Neural crest cell (in vitro differentiated cells): ENCODE measurements at regions not wholly inside any gene's neighbourhood (a gene's known extent, or its start where the extent isn't known, plus 50 kb on each side); places are given as distances from the start of the nearest gene placed in this dataset.

Experiments used
- DNase-seq: peaks from one replicate; pipeline ENCODE4 v3.0.0; 2021; ENCODE audit warnings: low read depth, mixed read lengths, low spot score
- H3K27ac Mint-ChIP-seq: one replicate; pipeline ENCODE4 v1.8.0; 2021; ENCODE audit warnings: mild to moderate bottlenecking, mixed read lengths; ENCODE audit not compliant: unreplicated experiment
- H3K27me3 Mint-ChIP-seq: 2 replicates; pipeline ENCODE4 v1.8.0; 2021; ENCODE audit warnings: low read depth, mild to moderate bottlenecking, mixed read lengths
- H3K36me3 Mint-ChIP-seq: 2 replicates; pipeline ENCODE4 v1.8.0; 2021; ENCODE audit warnings: low read depth, mild to moderate bottlenecking, mixed read lengths
- H3K4me1 Mint-ChIP-seq: 2 replicates; pipeline ENCODE4 v1.8.0; 2021; ENCODE audit warnings: mixed read lengths
- H3K4me3 Mint-ChIP-seq: one replicate; pipeline ENCODE4 v1.8.0; 2021; ENCODE audit warnings: mild to moderate bottlenecking, mixed read lengths
- H3K9me3 Mint-ChIP-seq: 2 replicates; pipeline ENCODE4 v1.8.0; 2021; ENCODE audit warnings: mixed read lengths
- CTCF ChIP-seq: fragments of 200-600 bp; sonication (generic); conservative IDR thresholded peaks from 2 replicates; pipeline ENCODE4 v1.5.0; 2021; ENCODE audit warnings: antibody characterized with exemption, mild to moderate bottlenecking

- H3K4me1 Mint-ChIP-seq = no peaks in the 10 kb centered on the region
- no peaks in the 10 kb centered on the region for H3K9me3 Mint-ChIP-seq
- no peaks in the 10 kb centered on the region for H3K27me3 Mint-ChIP-seq
- no peak overlapping the region for H3K27ac Mint-ChIP-seq
- H3K36me3 Mint-ChIP-seq = no peaks in the 10 kb centered on the region
- TF ChIP-seq CTCF = no peak
- no peak overlapping the region for H3K4me3 Mint-ChIP-seq
- DNase-seq = no peak
These were observed 480.2 kb downstream of the DTHD1 start for GRCh38 chr4:36761607-36762006.

- no peaks in the 10 kb centered on the region for H3K36me3 Mint-ChIP-seq
- no peak overlapping the region for H3K27ac Mint-ChIP-seq
- no peaks in the 10 kb centered on the region for H3K27me3 Mint-ChIP-seq
- no peak overlapping the region for H3K4me3 Mint-ChIP-seq
- no peaks in the 10 kb centered on the region for H3K9me3 Mint-ChIP-seq
- no peak for DNase-seq
- no peaks in the 10 kb centered on the region for H3K4me1 Mint-ChIP-seq
- no peak for TF ChIP-seq CTCF
These were observed 480.7 kb upstream of the NWD2 start for GRCh38 chr4:36763814-36764213.

- H3K9me3 Mint-ChIP-seq = no peaks in the 10 kb centered on the region
- H3K27ac Mint-ChIP-seq = no peak overlapping the region
- DNase-seq = no peak
- H3K4me1 Mint-ChIP-seq = no peaks in the 10 kb centered on the region
- no peaks in the 10 kb centered on the region for H3K27me3 Mint-ChIP-seq
- no peaks in the 10 kb centered on the region for H3K36me3 Mint-ChIP-seq
- H3K4me3 Mint-ChIP-seq = no peak overlapping the region
- TF ChIP-seq CTCF = no peak
These were observed 476.9 kb upstream of the NWD2 start for GRCh38 chr4:36767596-36767995.

- Mint-ChIP-seq H3K4me1 (no peaks in the 10 kb centered on the region), H3K9me3 (no peaks in the 10 kb centered on the region), H3K27me3 (no peaks in the 10 kb centered on the region), H3K36me3 (no peaks in the 10 kb centered on the region), H3K4me3 (no peak overlapping the region), H3K27ac (no peak overlapping the region)
- no peak for DNase-seq
- TF ChIP-seq CTCF = no peak
These were observed 473.0 kb upstream of the NWD2 start for GRCh38 chr4:36771411-36772153.

- Mint-ChIP-seq H3K4me3 (no peak overlapping the region), H3K4me1 (no peaks in the 10 kb centered on the region), H3K9me3 (no peaks in the 10 kb centered on the region), H3K36me3 (no peaks in the 10 kb centered on the region), H3K27ac (no peak overlapping the region), H3K27me3 (no peaks in the 10 kb centered on the region)
- no peak for DNase-seq
- TF ChIP-seq CTCF = no peak
These were observed 472.4 kb upstream of the NWD2 start for GRCh38 chr4:36772154-36772516.
